ENCODE measurements at regions not wholly inside any gene's neighbourhood (a gene's known extent, or its start where the extent isn't known, plus 50 kb on each side); places are given as distances from the start of the nearest gene placed in this dataset.
A peak's percentile ranks its signal among the peaks of the same experiment; 100 is the strongest.

DNA sequence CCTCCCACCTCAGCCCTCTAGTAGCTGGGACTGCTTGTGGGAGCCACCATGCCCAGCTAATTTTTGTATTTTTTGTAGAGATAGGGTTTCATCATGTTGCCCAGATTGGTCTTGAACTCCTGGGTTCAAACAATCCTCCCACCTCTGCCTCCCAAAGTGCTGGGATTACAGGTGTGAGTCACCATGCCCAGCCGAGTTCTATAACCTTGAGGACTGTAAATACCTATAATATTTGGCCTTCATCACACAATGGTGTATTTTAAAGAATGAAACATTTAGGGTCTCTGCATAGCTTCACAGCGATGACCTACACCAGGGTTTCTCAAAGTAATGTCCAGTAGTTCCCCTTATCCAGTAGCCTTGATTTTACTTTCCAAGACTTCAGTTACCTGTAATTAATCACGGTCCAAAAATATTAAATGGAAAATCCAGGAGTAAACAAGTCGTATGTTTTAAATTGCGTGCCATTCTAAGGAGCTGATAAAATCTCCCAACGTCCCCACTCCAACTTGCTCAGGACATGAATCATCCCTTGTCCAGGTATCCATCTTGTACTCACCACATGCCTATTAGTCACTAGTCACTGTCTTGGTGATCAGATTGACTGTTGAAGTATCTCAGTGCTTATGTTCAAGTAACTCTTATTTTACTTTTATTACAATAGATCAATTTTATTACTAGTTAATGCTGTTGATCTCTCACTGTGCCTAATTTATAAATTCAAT, 368.2 kb downstream of the BTG1 start:
- Histone ChIP-seq H3K36me3 (no peaks in the 10 kb centered on the region), H3K27ac (no peak overlapping the region), H3K4me3 (no peak overlapping the region), H3K27me3 (no peaks in the 10 kb centered on the region), H3K4me1 (no peaks in the 10 kb centered on the region), H3K9me3 (no peaks in the 10 kb centered on the region)
- WGBS (ENCODE audit: insufficient coverage, low coverage, low lambda C conversion rate, missing lambda C conversion rate) = 86% methylated on average over 6 of the region's 6 CpGs
- intact Hi-C loops (cut with DNase I) = no loop called here
- ATAC-seq (no peak), DNase-seq (no peak)
- TF ChIP-seq, protein P1, sequence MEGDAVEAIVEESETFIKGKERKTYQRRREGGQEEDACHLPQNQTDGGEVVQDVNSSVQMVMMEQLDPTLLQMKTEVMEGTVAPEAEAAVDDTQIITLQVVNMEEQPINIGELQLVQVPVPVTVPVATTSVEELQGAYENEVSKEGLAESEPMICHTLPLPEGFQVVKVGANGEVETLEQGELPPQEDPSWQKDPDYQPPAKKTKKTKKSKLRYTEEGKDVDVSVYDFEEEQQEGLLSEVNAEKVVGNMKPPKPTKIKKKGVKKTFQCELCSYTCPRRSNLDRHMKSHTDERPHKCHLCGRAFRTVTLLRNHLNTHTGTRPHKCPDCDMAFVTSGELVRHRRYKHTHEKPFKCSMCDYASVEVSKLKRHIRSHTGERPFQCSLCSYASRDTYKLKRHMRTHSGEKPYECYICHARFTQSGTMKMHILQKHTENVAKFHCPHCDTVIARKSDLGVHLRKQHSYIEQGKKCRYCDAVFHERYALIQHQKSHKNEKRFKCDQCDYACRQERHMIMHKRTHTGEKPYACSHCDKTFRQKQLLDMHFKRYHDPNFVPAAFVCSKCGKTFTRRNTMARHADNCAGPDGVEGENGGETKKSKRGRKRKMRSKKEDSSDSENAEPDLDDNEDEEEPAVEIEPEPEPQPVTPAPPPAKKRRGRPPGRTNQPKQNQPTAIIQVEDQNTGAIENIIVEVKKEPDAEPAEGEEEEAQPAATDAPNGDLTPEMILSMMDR (IDR thresholded peaks at IDR 0.05) = no peak
- TF ChIP-seq POLR2A (IDR thresholded peaks at IDR 0.05) = no peak

DNA sequence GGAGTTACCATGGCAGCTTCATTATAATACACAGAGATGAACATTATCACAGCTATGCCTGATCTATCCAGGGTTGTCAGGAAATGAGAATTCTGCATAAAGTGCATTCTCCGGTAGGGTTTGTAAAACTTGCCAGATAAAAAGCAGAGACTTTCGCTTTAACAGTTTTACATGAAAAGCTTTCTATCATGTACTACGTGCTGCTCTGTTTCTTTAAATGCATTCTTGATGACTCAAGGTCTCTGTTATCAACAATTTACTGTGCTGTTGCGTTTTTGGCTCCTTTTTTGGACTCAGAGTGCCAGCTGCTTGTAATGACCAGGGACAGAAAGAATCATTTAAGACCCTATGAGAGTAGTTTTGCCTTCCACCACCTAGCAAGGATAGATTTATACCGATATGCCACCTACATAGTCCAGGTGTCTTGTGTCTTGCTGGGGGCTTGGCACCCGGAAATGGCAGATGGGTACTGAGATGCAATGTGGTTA, 371.2 kb downstream of the BTG1 start:
- no peak for DNase-seq
- no peak overlapping the region for H3K4me3 ChIP-seq
- peak; percentile 41 to 55 (median 51) for ATAC-seq
- intact Hi-C loops (cut with DNase I) = no loop called here
- 34% methylated on average over 4 of the region's 6 CpGs for WGBS (ENCODE audit: insufficient coverage, low coverage, low lambda C conversion rate, missing lambda C conversion rate)
- no peaks in the 10 kb centered on the region for H3K27me3 ChIP-seq
- H3K36me3 ChIP-seq = no peaks in the 10 kb centered on the region
- H3K4me1 ChIP-seq = no peaks in the 10 kb centered on the region
- no peak overlapping the region for H3K27ac ChIP-seq
- no peak for TF ChIP-seq POLR2A (IDR thresholded peaks at IDR 0.05)
- TF ChIP-seq, protein P1 (IDR thresholded peaks at IDR 0.05) = no peak
- H3K9me3 ChIP-seq = no peaks in the 10 kb centered on the region

DNA sequence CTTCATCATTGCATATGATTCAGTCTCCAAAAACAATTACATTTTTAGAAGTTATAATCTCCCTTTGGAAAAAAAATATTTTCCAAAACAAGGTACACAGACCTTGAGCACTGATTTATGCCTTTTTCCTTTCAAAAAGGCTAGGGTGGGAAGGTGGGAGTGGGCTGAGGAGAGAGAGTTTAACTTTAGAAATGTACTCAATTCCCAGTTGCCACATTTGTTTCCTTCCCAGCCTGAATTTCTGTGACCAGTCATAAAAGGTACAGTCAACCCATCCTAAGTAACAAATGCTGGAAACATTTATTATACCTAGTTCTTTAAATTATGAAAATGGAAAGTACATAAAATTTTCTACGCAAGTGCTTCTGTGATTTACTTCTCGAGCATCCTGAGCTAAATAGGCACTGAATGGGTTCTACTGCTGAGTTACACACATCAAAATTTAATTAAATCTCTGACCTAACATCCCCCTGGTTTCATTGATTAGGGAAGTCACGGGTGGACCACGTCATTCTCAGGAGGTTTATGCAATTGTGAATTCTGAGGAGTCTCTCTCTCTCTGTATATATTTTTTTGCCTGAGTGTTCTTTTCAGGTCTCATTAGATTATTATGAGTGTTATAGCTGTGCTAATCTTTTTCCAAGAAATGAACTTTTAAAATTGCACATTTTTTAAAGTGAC, 371.8 kb downstream of the BTG1 start:
- ATAC-seq = no peak
- WGBS (ENCODE audit: insufficient coverage, low coverage, low lambda C conversion rate, missing lambda C conversion rate) = 51% methylated on average over 4 of the region's 4 CpGs
- H3K4me3 ChIP-seq = no peak overlapping the region
- intact Hi-C loops (cut with DNase I) = no loop called here
- no peaks in the 10 kb centered on the region for H3K9me3 ChIP-seq
- TF ChIP-seq POLR2A (IDR thresholded peaks at IDR 0.05) = no peak
- TF ChIP-seq, protein P1 (IDR thresholded peaks at IDR 0.05) = no peak
- no peaks in the 10 kb centered on the region for H3K4me1 ChIP-seq
- H3K27me3 ChIP-seq = no peaks in the 10 kb centered on the region
- no peaks in the 10 kb centered on the region for H3K36me3 ChIP-seq
- H3K27ac ChIP-seq = no peak overlapping the region
- DNase-seq = no peak

DNA sequence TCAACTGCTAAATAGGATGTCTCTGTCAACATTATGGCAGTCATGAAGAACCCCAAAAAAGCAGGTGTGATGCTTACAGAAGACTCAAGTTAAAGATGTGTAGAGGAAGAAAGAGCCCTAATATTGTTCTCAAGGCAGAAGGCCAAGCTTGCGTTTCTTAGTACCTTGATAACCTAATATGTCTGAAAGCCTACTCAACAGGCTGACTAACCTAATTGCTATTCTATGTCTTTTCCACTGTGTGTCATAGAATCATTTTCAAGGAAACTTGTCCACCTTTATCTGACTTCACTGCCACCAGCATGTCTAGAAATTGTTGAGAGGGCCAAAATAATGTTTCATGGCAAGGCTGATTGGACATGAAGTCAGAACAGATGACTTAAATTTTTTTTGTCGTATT, 373.2 kb downstream of the BTG1 start:
- WGBS (ENCODE audit: insufficient coverage, low coverage, low lambda C conversion rate, missing lambda C conversion rate) = 80% methylated on average over 2 of the region's 2 CpGs
- H3K36me3 ChIP-seq = no peaks in the 10 kb centered on the region
- intact Hi-C loops (cut with DNase I) = no loop called here

More for the DNA sequence above, 373.2 kb downstream of the BTG1 start:
- TF ChIP-seq, protein P1 (IDR thresholded peaks at IDR 0.05) = no peak
- no peak for TF ChIP-seq POLR2A (IDR thresholded peaks at IDR 0.05)
- H3K27me3 ChIP-seq = no peaks in the 10 kb centered on the region
- no peaks in the 10 kb centered on the region for H3K4me1 ChIP-seq
- DNase-seq = no peak
- H3K9me3 ChIP-seq = no peaks in the 10 kb centered on the region
- no peak overlapping the region for H3K4me3 ChIP-seq
- no peak overlapping the region for H3K27ac ChIP-seq
- ATAC-seq = no peak

Data from right lobe of liver (tissue), 6 donors.